IPS-NIHi7 (cell line): ENCODE measurements at regions not wholly inside any gene's neighbourhood (a gene's known extent, or its start where the extent isn't known, plus 50 kb on each side); places are given as distances from the start of the nearest gene placed in this dataset.
"Not testable (repeated sequence)": the region's sequence is repeated elsewhere in the genome, so short reads cannot be mapped to it uniquely, and the experiment has no call there.

ENCODE experiments used
- DNase-seq: peaks from one replicate; pipeline ENCODE4 v3.0.0; 2012; ENCODE audit warnings: mixed read lengths; ENCODE audit errors: extremely low spot score

DNA sequence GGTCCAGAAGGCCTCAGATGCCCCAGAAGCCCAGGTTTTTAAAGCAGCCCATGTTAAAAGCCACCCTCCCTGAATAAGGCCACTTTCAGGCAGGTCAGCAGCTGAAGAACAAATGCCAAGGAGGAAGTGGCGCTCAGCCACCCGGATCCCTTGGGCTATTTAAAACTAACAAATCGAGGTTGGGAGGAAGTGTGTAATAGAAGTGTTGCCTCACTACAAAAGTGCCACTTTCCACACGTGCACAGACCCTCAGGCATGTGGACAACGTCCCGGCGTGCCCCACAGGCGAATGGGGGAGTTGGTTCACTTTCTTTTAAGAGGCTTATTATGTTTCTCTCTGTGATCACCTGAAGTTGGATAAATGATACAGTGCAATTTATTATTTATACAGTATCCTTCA is 173.8 kb upstream of the SALL3 start:
- no peak for DNase-seq

DNA sequence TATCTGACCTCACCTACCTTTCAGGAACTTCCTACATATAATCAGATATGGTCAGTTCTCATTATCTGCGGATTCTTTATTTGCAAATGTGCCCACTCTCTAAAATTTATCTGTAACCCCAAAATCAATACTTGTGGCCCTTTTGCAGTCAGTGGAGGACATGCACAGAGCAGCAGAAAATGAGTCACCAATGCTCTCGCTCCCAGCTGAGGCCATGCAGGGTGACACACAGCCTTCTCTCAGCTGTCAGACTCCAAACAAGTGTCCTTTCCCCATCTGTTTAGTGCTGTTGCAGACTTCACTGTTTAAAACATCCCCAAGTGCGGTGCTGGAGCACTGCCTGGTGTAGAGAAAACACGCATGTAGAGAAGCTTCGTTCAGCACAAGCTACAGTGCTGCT is 171.9 kb upstream of the SALL3 start:
- DNase-seq: no peak

- DNase-seq: no peak
These were observed 169.8 kb upstream of the SALL3 start for GRCh38 chr18:78809845-78810244.

DNA sequence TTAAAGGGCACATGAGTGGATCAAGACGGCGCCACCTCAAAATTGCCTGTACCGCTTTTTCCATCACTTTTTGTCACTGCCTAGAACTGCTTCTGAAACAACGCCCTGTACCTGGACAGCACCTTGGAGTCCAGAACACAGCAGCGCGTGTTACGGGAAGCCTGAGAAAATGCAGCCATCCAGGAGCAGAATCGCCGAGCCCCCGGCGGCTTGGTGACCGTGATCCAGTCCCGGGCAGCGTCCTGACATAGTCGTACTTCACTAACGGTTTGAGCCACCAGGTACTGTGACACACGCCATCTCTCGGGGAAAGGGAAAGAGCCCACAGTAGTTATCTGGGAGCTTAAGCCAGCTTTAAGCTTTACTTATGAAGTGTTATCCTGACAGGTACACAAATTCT is 168.9 kb upstream of the SALL3 start:
- DNase-seq: no peak

DNA sequence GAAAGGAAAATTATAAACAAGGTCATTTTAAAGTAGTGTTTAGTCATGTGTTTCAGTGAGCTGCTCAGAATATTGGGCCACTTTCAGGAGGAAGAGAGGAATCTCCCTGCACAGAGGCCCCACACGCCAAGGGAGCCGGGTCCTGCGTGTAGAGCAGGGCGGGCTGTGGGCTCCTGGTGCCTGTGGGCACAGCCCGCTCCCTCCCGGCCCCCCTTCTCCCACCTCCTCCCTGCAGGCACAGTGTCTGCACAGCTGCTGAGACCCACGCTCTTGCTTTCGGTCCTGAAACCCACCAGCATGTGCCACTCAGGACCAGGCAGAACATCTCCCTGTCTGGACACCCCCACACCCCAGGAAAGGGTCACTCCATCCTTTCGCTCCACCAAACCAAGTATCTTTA is 167.6 kb upstream of the SALL3 start:
- DNase-seq: no peak

- no peak for DNase-seq
These were observed 166.5 kb upstream of the SALL3 start for GRCh38 chr18:78813156-78813555.

DNA sequence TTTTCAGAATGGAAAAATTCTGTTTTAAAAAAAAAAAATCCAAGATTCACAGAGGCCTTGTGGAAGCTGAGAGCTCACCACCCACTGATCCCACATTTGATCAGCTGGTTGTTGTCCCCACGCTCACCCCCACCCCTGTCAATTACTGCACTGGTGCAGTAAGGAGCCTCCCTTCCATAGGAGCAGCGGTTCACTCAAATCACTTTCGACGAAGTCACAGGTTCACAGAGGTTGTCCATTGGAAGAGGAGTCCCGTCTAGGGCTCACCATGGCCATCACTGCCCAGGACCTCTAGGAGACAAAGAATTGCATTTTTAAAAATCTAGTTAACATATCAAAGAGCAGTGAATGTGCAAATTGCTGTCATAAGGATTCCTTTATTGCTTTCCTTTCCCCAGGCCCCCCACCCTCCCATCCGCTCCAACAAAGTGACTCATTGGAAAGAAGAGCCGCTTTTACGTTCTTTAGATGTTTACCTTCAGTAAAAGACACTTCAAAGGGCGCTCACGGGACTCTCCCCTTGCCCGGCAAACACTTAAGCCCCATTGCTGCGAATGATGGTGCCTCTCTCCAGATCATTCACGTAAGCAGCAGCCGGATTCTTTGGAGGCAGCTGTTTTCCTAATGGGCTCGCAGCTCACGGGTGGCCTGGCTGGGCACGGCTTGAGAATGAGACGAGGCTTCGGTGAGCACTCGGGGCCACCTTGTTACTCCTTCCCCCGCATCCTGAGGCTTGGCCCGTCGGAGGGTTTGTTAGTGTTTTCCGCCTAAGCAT is 165.5 kb upstream of the SALL3 start:
- DNase-seq: peak; percentile 49

- no peak for DNase-seq
These were observed 164.9 kb upstream of the SALL3 start for GRCh38 chr18:78814766-78815165.

- DNase-seq: no peak
These were observed 163.5 kb upstream of the SALL3 start for GRCh38 chr18:78816114-78816513.

- no peak for DNase-seq
These were observed 162.7 kb upstream of the SALL3 start for GRCh38 chr18:78816916-78817315.

DNA sequence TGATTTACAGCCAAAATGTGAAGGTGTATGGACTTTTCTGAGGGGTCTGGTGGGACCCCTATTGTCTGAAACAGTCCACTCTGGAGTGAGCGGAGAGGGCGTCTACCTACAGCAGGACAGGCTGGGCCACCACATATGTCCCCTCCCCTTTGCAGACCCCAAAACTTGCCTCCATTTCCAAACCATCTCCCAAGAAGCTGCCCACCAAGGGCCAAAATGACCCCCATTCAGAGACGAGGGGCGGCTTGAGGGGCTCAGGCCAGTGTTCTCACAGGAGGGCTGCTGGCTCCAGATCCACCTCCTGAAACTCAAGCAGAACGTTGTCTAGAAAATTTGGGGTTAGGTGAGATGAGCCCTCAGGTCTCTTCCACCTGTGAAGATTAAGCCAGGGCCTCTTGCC is 161.1 kb upstream of the SALL3 start:
- DNase-seq: no peak

- DNase-seq: no peak
These were observed 160.7 kb upstream of the SALL3 start for GRCh38 chr18:78818961-78819360.

DNA sequence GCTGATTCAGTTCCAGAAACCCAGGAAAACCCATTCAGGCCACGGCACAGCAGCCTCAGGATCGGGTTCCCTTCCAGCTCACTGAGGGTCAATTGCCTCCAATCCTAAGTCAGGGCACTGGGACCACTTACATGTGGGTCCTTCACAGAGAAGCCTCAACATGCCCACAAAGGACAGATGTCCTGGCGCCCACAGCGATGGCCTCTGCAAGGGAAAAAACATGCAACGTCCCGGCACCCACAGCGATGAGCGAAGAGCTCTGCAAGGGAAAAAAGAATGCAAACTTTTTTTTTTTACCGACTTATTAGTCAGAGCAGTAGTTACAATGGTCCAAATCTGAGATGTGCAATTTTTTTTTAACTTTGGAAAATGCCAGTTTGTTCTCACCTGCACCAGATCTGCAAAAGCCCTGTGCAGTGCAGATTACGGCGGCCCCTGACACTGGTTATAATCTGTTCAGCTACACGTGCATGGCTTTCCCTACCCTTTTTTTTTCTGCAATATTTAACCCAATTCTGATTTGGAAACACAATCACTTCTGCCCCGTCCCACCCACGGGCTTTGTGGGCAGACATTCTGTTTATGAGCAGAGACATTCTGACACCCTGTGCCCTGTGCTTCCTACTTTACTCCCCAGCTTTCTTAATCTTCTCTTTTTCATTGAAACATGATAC is 159.3 kb upstream of the SALL3 start:
- no peak for DNase-seq

DNA sequence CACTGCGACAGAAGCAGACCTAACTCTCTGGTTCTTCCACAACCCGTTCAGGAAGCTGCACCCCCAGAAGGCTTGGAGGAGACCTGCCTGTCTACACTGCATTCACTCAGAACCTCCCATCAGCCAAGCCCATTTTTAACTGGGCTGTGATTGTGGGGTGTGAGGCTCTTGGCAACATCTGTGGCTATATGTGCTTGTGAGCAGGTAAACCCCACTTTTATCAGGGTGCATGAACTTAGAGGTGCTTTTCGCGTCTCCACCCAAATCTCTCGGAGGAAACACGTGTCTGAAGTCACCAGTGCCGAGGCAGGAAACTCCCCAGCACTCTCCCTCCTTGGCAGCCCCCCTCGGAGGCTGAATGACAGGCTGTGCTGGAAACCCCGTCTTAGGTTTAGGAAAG is 158.2 kb upstream of the SALL3 start:
- DNase-seq: no peak

GRCh38 chr18:78822171-78822948 is 157.3 kb upstream of the SALL3 start:
- DNase-seq: no peak

DNA sequence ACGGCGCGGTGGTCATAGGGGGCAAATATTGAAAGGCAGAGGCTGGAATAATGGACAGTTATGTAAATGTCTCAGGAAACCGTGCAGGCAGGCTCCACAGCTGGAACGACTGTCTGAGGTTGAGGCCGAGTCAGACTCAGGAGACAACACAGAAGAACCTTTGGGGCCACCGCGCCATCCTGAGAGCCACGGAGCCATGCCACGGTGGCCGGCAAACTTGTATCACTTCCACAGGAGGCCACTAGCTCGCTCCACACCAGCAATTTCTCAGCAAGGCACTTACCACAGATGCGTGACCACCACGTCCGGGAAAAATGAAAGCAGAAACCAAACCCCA is 156.7 kb upstream of the SALL3 start:
- DNase-seq: no peak

GRCh38 chr18:78825168-78825567 is 154.4 kb upstream of the SALL3 start:
- no peak for DNase-seq

GRCh38 chr18:78826631-78827030 is 153.0 kb upstream of the SALL3 start:
- no peak for DNase-seq

DNA sequence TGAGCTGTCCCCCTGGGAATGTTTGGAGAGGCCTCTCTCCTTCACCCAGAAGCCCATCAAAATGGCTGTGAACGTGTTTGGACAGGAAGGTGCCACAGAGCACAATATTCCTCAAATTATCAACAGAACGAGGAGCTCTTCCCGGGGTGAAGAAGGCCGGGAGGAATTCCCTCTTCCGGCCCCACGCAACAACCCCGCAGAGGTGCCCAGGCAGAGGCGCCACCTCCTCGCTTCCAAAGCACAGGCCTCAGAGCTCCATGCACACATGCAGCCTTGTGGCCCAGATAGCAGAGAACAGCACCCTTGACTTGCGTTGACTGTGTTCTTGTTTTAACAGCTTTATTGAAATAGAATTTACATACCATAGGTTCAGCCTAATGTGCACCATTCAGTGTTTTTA is 152.5 kb upstream of the SALL3 start:
- DNase-seq: no peak

DNA sequence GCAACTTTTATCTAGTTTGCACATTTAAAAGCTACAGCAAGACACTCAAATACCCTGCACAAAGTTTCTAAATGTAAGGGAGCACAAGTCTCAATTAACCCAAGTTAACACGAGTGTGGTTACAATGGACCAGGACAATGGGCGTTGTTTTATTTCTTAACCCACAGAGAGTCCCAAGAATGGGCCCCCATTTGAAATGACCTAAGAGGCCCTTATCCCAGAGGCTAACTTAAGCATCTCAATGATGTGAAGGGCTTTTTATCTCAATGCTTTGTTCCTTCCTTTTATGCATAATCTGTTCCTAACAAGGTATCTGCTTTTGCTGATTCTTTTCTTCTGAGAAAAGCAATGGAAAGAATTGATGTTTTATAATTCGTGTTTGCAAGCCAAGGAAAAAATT is 151.5 kb upstream of the SALL3 start:
- no peak for DNase-seq

GRCh38 chr18:78829026-78829425 is 150.6 kb upstream of the SALL3 start:
- not testable (repeated sequence) for DNase-seq

DNA sequence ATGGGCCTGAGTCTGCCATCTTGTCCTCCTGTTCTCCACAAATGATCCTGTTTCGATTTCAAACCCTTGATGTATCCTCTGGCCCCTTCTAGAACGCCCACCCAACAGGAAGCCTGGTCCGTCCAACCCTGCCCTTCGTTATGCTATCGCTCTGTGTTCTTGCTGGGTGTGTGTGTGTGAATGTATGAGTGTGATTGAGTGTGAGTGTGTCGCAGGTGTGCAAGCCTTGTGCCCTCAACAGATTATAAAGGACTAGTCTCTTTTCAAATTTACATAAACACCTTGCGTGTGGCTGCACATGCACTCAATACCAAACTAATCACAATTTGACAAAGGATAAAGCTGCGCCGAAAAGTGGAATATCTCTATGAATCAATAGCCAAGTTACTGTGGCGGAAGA is 149.5 kb upstream of the SALL3 start:
- DNase-seq: no peak

DNA sequence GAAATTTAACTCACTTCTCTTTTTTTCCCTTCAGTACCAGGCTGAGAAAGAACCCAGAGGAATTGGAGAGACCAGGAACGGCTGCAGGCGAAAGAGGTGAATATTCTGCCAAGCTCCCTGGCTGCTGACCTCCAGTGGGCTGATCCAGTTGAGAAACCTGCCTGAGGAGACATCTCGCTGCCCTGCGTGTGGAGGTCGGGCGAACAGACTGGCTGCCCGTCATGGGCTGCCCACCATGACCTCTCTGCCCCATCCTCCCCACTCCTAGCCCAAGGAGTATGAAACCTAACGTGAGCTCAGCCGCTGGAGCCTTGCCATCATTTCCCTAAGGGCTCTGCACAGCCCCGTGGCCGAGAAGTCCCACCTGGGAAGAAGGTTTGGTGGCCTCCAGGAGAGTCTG is 148.8 kb upstream of the SALL3 start:
- DNase-seq: no peak
